ENCODE measurements at regions not wholly inside any gene's neighbourhood (a gene's known extent, or its start where the extent isn't known, plus 50 kb on each side); places are given as distances from the start of the nearest gene placed in this dataset.

- TF ChIP-seq POLR2AphosphoS5 (IDR thresholded peaks at IDR 0.05; ENCODE audit: low read depth), result no peak
- no peak for TF ChIP-seq CTCF (IDR thresholded peaks at IDR 0.05; ENCODE audit: insufficient read depth, low read length)
- no peak for TF ChIP-seq SPI1 (IDR thresholded peaks at IDR 0.05; ENCODE audit: borderline replicate concordance, low read depth)
These were observed 292.5 kb upstream of the NRP1 start for GRCh38 chr10:33626798-33627466.

All from HL-60 (cell line).